ENCODE measurements at regions not wholly inside any gene's neighbourhood (a gene's known extent, or its start where the extent isn't known, plus 50 kb on each side); places are given as distances from the start of the nearest gene placed in this dataset.

- Histone ChIP-seq H3K4me2 (no peak overlapping the region), H3K4me1 (ENCODE audit: control insufficient read depth in 1 of 2, insufficient read depth in 2 of 2, low read depth in 1 of 2, low read length in 1 of 2) (peaks cover 0 to 3% of the 10 kb centered on the region in 2 experiments; a peak in 1 of 4 replicates), H4K20me1 (ENCODE audit: insufficient read depth) (no peaks in the 10 kb centered on the region), H3K27ac (ENCODE audit: low read depth in 2 of 2, low read length in 1 of 2) (no peak overlapping the region), H3K27me3 (ENCODE audit: insufficient read depth) (no peaks in the 10 kb centered on the region), H3K79me2 (ENCODE audit: insufficient read depth) (no peaks in the 10 kb centered on the region), H3K9me3 (no peaks in the 10 kb centered on the region), H3K36me3 (replicated peaks in 1 of 2; ENCODE audit: control insufficient read depth in 1 of 2, insufficient read depth in 2 of 2, low read length in 1 of 2) (no peaks in the 10 kb centered on the region), H3K9me2 (no peaks in the 10 kb centered on the region), H2AFZ (ENCODE audit: low read depth) (no peak overlapping the region), H3K9ac (no peak overlapping the region), H3F3A (replicated peaks; ENCODE audit: insufficient read depth) (no peaks in the 10 kb centered on the region), H3K4me3 (ENCODE audit: low read depth in 2 of 2, low read length in 1 of 2) (no peak overlapping the region; a peak in 1 of 4 replicates)
- POLR2A ChIA-PET = no interaction called here
- WGBS (ENCODE audit: low lambda C conversion rate) = 46% methylated on average over 3 of the region's 3 CpGs
- no peak for DNase-seq
- TF ChIP-seq PBX3 (IDR thresholded peaks at IDR 0.05) = no peak
- no peak for TF ChIP-seq JUND (IDR thresholded peaks at IDR 0.05)
- no peak for TF ChIP-seq FOXJ3 (CRISPR knock-in tag; IDR thresholded peaks at IDR 0.05)
- TF ChIP-seq, protein P1, sequence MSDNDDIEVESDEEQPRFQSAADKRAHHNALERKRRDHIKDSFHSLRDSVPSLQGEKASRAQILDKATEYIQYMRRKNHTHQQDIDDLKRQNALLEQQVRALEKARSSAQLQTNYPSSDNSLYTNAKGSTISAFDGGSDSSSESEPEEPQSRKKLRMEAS (IDR thresholded peaks at IDR 0.05; ENCODE audit: low read depth) = no peak
- TF ChIP-seq GABPA (IDR thresholded peaks at IDR 0.05; ENCODE audit: low read depth) = no peak
- TF ChIP-seq NRF1 (IDR thresholded peaks at IDR 0.05; ENCODE audit: low read depth, low read length) = no peak
- TF ChIP-seq USF2 (IDR thresholded peaks at IDR 0.05; ENCODE audit: borderline replicate concordance, low read depth, low read length) = no peak
- no peak for TF ChIP-seq CTCF (IDR thresholded peaks at IDR 0.05)
- TF ChIP-seq MEF2A (IDR thresholded peaks at IDR 0.05; ENCODE audit: borderline replicate concordance, low read depth) = no peak
- TF ChIP-seq NFIC (IDR thresholded peaks at IDR 0.05; ENCODE audit: borderline replicate concordance) = no peak
- CTCF ChIA-PET = interaction anchor here (0.8 kb wide), 1 partner anchor 15 kb away, joined by 3 read pairs; no protein-coding TSS in a partner anchor
Observed at GRCh38 chr20:10806539-10806938, 132.7 kb upstream of the JAG1 start.

- H3K9me2 ChIP-seq = no peaks in the 10 kb centered on the region
- peaks cover 0 to 3% of the 10 kb centered on the region in 2 experiments; a peak in 1 of 4 replicates for H3K4me1 ChIP-seq (ENCODE audit: control insufficient read depth in 1 of 2, insufficient read depth in 2 of 2, low read depth in 1 of 2, low read length in 1 of 2)
- H4K20me1 ChIP-seq (ENCODE audit: insufficient read depth) = no peaks in the 10 kb centered on the region
- POLR2A ChIA-PET = no interaction called here
- no peaks in the 10 kb centered on the region for H3K36me3 ChIP-seq (replicated peaks in 1 of 2; ENCODE audit: control insufficient read depth in 1 of 2, insufficient read depth in 2 of 2, low read length in 1 of 2)
- no peak overlapping the region for H3K4me3 ChIP-seq (ENCODE audit: low read depth in 2 of 2, low read length in 1 of 2)
- no peak overlapping the region for H2AFZ ChIP-seq (ENCODE audit: low read depth)
- no peak for DNase-seq
- no peaks in the 10 kb centered on the region for H3K79me2 ChIP-seq (ENCODE audit: insufficient read depth)
- no peak overlapping the region for H3K4me2 ChIP-seq
- no peak overlapping the region for H3K9ac ChIP-seq
- CTCF ChIA-PET = interaction anchor here (0.8 kb wide), 1 partner anchor 14 kb away, joined by 3 read pairs; no protein-coding TSS in a partner anchor
- WGBS (ENCODE audit: low lambda C conversion rate) = 56% methylated on average over 1 of the region's 1 CpG
- H3F3A ChIP-seq (replicated peaks; ENCODE audit: insufficient read depth) = no peaks in the 10 kb centered on the region
- H3K27me3 ChIP-seq (ENCODE audit: insufficient read depth) = no peaks in the 10 kb centered on the region
- H3K27ac ChIP-seq (ENCODE audit: low read depth in 2 of 2, low read length in 1 of 2) = no peak overlapping the region
- H3K9me3 ChIP-seq = no peaks in the 10 kb centered on the region
- TF ChIP-seq NRF1 (IDR thresholded peaks at IDR 0.05; ENCODE audit: low read depth, low read length) (no peak), JUND (IDR thresholded peaks at IDR 0.05) (no peak), ELF1 (IDR thresholded peaks at IDR 0.05) (no peak), TCF12 (IDR thresholded peaks at IDR 0.05) (no peak), TAF1 (IDR thresholded peaks at IDR 0.05; ENCODE audit: borderline replicate concordance, low read depth, low read length) (no peak), PBX3 (IDR thresholded peaks at IDR 0.05) (no peak), CHD2 (IDR thresholded peaks at IDR 0.05; ENCODE audit: low read length, partially characterized antibody) (no peak), FOXM1 (IDR thresholded peaks at IDR 0.05; ENCODE audit: low read depth) (no peak), TEAD4 (IDR thresholded peaks at IDR 0.05; ENCODE audit: borderline replicate concordance, insufficient read depth) (no peak), USF2 (IDR thresholded peaks at IDR 0.05; ENCODE audit: borderline replicate concordance, low read depth, low read length) (no peak)
- TF ChIP-seq, protein P2, sequence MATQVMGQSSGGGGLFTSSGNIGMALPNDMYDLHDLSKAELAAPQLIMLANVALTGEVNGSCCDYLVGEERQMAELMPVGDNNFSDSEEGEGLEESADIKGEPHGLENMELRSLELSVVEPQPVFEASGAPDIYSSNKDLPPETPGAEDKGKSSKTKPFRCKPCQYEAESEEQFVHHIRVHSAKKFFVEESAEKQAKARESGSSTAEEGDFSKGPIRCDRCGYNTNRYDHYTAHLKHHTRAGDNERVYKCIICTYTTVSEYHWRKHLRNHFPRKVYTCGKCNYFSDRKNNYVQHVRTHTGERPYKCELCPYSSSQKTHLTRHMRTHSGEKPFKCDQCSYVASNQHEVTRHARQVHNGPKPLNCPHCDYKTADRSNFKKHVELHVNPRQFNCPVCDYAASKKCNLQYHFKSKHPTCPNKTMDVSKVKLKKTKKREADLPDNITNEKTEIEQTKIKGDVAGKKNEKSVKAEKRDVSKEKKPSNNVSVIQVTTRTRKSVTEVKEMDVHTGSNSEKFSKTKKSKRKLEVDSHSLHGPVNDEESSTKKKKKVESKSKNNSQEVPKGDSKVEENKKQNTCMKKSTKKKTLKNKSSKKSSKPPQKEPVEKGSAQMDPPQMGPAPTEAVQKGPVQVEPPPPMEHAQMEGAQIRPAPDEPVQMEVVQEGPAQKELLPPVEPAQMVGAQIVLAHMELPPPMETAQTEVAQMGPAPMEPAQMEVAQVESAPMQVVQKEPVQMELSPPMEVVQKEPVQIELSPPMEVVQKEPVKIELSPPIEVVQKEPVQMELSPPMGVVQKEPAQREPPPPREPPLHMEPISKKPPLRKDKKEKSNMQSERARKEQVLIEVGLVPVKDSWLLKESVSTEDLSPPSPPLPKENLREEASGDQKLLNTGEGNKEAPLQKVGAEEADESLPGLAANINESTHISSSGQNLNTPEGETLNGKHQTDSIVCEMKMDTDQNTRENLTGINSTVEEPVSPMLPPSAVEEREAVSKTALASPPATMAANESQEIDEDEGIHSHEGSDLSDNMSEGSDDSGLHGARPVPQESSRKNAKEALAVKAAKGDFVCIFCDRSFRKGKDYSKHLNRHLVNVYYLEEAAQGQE (IDR thresholded peaks at IDR 0.05; ENCODE audit: low read depth, low read length) = no peak
Observed at GRCh38 chr20:10807013-10807412, 133.2 kb upstream of the JAG1 start.
